ENCODE measurements at regions not wholly inside any gene's neighbourhood (a gene's known extent, or its start where the extent isn't known, plus 50 kb on each side); places are given as distances from the start of the nearest gene placed in this dataset.

- no peak for TF ChIP-seq GATA2 (IDR thresholded peaks at IDR 0.05; ENCODE audit: low read depth, low read length)
- no peak for TF ChIP-seq GATA3 (IDR thresholded peaks at IDR 0.05; ENCODE audit: low read depth, low read length)
These were observed 93.6 kb downstream of the GPR37 start for GRCh38 chr7:124672011-124672410.

All from SH-SY5Y (cell line).